Stomach (tissue), 4 donors: ENCODE measurements at regions not wholly inside any gene's neighbourhood (a gene's known extent, or its start where the extent isn't known, plus 50 kb on each side); places are given as distances from the start of the nearest gene placed in this dataset.

ENCODE experiments used
- CTCF ChIP-seq, 7 experiments: fragments of 450-650 bp in 4 of 7; fragments of 200-600 bp in 3 of 7; sonication (generic) in 3 of 7; IDR thresholded peaks; one replicate each; pipeline ENCODE4 v1.5.1; 2016 to 2019; ENCODE audit warnings: antibody characterized with exemption in 7 of 7, control low read depth in 2 of 7, mild to moderate bottlenecking in 1 of 7
- EP300 ChIP-seq: sonication (generic); formaldehyde crosslinking; IDR thresholded peaks from one replicate; pipeline ENCODE4 v1.6.1; 2017; ENCODE audit warnings: antibody characterized with exemption
- POLR2A ChIP-seq, 4 donors: fragments of 450-650 bp; IDR thresholded peaks; one replicate each; pipeline ENCODE4 v1.6.1; 2016; ENCODE audit warnings: antibody characterized with exemption in 4 of 4, control low read depth in 2 of 4, mild to moderate bottlenecking in 1 of 4, moderate library complexity in 1 of 4
- POLR2AphosphoS5 ChIP-seq, 3 donors: sonication (generic); formaldehyde crosslinking; IDR thresholded peaks; one replicate each; pipeline ENCODE4 v1.6.1; 2016; ENCODE audit warnings: antibody characterized with exemption in 3 of 3

DNA sequence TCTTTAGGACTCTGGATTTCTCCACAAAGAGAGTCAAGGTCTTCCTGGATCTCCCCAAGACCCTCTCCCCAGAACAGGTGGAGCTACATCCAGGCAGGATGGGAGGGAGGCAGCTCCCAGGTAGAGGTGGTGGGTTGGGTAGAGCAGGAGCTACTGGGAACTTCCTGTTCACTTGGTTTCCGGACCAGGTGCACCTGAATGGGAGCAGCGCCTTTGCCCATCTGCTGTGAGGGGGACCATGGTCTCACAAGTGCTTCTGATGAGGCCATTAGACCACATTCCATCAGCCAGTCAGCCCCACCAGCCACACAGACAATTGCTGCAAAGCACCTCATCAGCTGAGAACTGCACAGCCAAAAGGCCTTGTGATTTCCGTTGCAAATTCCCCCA, 188.8 kb downstream of the MATN1 start:
- TF ChIP-seq POLR2A (IDR thresholded peaks at IDR 0.05) (no peak), POLR2AphosphoS5 (IDR thresholded peaks at IDR 0.05) (no peak), CTCF (IDR thresholded peaks at IDR 0.05) (no peak), EP300 (no peak)
